DMS153 treated with DMSO at 0.1 percent for 48 hours (cell line): ENCODE measurements at regions not wholly inside any gene's neighbourhood (a gene's known extent, or its start where the extent isn't known, plus 50 kb on each side); places are given as distances from the start of the nearest gene placed in this dataset.
A peak's percentile ranks its signal among the peaks of the same experiment; 100 is the strongest.

ENCODE experiments used
- DNase-seq: peaks from one replicate; lab custom pipeline; 2025; ENCODE audit not compliant: unreplicated experiment; lab: John Stamatoyannopoulos, UW

- no peak for DNase-seq
These were observed 88.3 kb downstream of the ANKRD60 start for GRCh38 chr20:58139849-58140786.

- no peak for DNase-seq
These were observed 90.1 kb downstream of the ANKRD60 start for GRCh38 chr20:58138395-58138794.

GRCh38 chr20:58137651-58138265 lies 90.7 kb downstream of the ANKRD60 start:
- DNase-seq: no peak

- no peak for DNase-seq
These were observed 91.2 kb downstream of the ANKRD60 start for GRCh38 chr20:58137236-58137635.

GRCh38 chr20:58136149-58136484 lies 92.3 kb downstream of the ANKRD60 start:
- DNase-seq: no peak

- peak; percentile 37 for DNase-seq
These were observed 92.9 kb downstream of the ANKRD60 start for GRCh38 chr20:58135441-58136148.

GRCh38 chr20:58133020-58133808 lies 95.2 kb downstream of the ANKRD60 start:
- DNase-seq: no peak

GRCh38 chr20:58131551-58132142 lies 96.8 kb downstream of the ANKRD60 start:
- peak; percentile 70 for DNase-seq

- peak; percentile 51 for DNase-seq
These were observed 97.3 kb downstream of the ANKRD60 start for GRCh38 chr20:58131151-58131550.

- no peak for DNase-seq
These were observed 97.9 kb downstream of the ANKRD60 start for GRCh38 chr20:58130581-58130980.

GRCh38 chr20:58130156-58130555 lies 98.3 kb downstream of the ANKRD60 start:
- no peak for DNase-seq

- DNase-seq: no peak
These were observed 98.7 kb downstream of the ANKRD60 start for GRCh38 chr20:58129721-58130151.

GRCh38 chr20:58128635-58129625 lies 99.5 kb downstream of the ANKRD60 start:
- DNase-seq: no peak

GRCh38 chr20:58127701-58128111 lies 100.7 kb downstream of the ANKRD60 start:
- DNase-seq: no peak

GRCh38 chr20:58125726-58126125 lies 102.7 kb downstream of the ANKRD60 start:
- DNase-seq: no peak

GRCh38 chr20:58117944-58118343 lies 110.5 kb downstream of the ANKRD60 start:
- no peak for DNase-seq

GRCh38 chr20:58116505-58116904 lies 111.9 kb downstream of the ANKRD60 start:
- DNase-seq: no peak

- DNase-seq: no peak
These were observed 114.7 kb downstream of the ANKRD60 start for GRCh38 chr20:58113716-58114115.

- no peak for DNase-seq
These were observed 116.3 kb downstream of the ANKRD60 start for GRCh38 chr20:58112017-58112781.
